Endodermal cell (in vitro differentiated cells): ENCODE measurements at regions not wholly inside any gene's neighbourhood (a gene's known extent, or its start where the extent isn't known, plus 50 kb on each side); places are given as distances from the start of the nearest gene placed in this dataset.

Source experiments
- DNase-seq: peaks from one replicate; pipeline ENCODE4 v3.0.0-alpha.2; 2017
- H3K27ac ChIP-seq: 2 replicates; pipeline ENCODE4 v1.5.1; 2013; ENCODE audit warnings: mild to moderate bottlenecking, low read depth, low read length, moderate library complexity
- H3K27me3 ChIP-seq: 2 replicates; pipeline ENCODE4 v1.6.1; 2013; ENCODE audit warnings: mild to moderate bottlenecking, low read length, moderate library complexity; ENCODE audit not compliant: insufficient read depth, control insufficient read depth, poor library complexity, severe bottlenecking
- H3K36me3 ChIP-seq: 2 replicates; pipeline ENCODE4 v1.7.0; 2013; ENCODE audit warnings: mild to moderate bottlenecking, low read length, moderate library complexity; ENCODE audit not compliant: control insufficient read depth, insufficient read depth
- H3K4me1 ChIP-seq: one replicate; pipeline ENCODE4 v1.7.0; 2013; ENCODE audit warnings: low read length; ENCODE audit not compliant: control insufficient read depth, insufficient read depth
- H3K4me3 ChIP-seq: 2 replicates; pipeline ENCODE4 v1.5.1; 2013; ENCODE audit warnings: mild to moderate bottlenecking, low read length, moderate library complexity
- H3K9ac ChIP-seq: 2 replicates; pipeline ENCODE4 v1.6.1; 2013; ENCODE audit warnings: mild to moderate bottlenecking, low read length, moderate library complexity; ENCODE audit not compliant: poor library complexity, severe bottlenecking; ENCODE audit errors: extremely low read depth
- H3K9me3 ChIP-seq: 2 replicates; pipeline ENCODE4 v1.6.1; 2013; ENCODE audit warnings: mild to moderate bottlenecking, low read length, moderate library complexity; ENCODE audit not compliant: control insufficient read depth
- H3K27ac Mint-ChIP-seq: 2 replicates; pipeline ENCODE4 v1.8.0; 2020; ENCODE audit warnings: mixed read lengths
- H3K27me3 Mint-ChIP-seq: 2 replicates; pipeline ENCODE4 v1.8.0; 2021; ENCODE audit warnings: mild to moderate bottlenecking, mixed read lengths; ENCODE audit not compliant: insufficient read depth
- H3K36me3 Mint-ChIP-seq: 2 replicates; pipeline ENCODE4 v1.8.0; 2020; ENCODE audit warnings: low read depth, mixed read lengths
- H3K4me1 Mint-ChIP-seq: 2 replicates; pipeline ENCODE4 v1.8.0; 2020; ENCODE audit warnings: mixed read lengths
- H3K4me3 Mint-ChIP-seq: 2 replicates; pipeline ENCODE4 v1.8.0; 2020; ENCODE audit warnings: mild to moderate bottlenecking, moderate library complexity, mixed read lengths
- H3K9me3 Mint-ChIP-seq: 2 replicates; pipeline ENCODE4 v1.8.0; 2020; ENCODE audit warnings: mild to moderate bottlenecking, mixed read lengths
- CTCF ChIP-seq: fragments of 200-600 bp; sonication (generic); conservative IDR thresholded peaks from 2 replicates; pipeline ENCODE4 v1.5.0; 2021; ENCODE audit warnings: antibody characterized with exemption, mild to moderate bottlenecking
- WGBS, 2 experiments: methylation state at CpG; one replicate each; pipeline versions ENCODE4 v1.1.5 to v1.1.7; 2013; ENCODE audit warnings: missing lambda C conversion rate in 2 of 2, mixed read lengths in 1 of 2; ENCODE audit not compliant: insufficient coverage in 1 of 2, insufficient read length in 1 of 2; 5-methylcytosine and 5-hydroxymethylcytosine counted together

- no peak overlapping the region for H3K4me3 ChIP-seq
- no peak overlapping the region for H3K9ac ChIP-seq
- DNase-seq: no peak
- H3K4me1 ChIP-seq: peaks cover 11% of the 10 kb centered on the region
- no peak for TF ChIP-seq CTCF
- Mint-ChIP-seq H3K9me3 (no peaks in the 10 kb centered on the region), H3K27ac (no peak overlapping the region), H3K27me3 (peaks cover 20% of the 10 kb centered on the region), H3K4me3 (no peak overlapping the region), H3K36me3 (no peaks in the 10 kb centered on the region), H3K4me1 (peaks cover 48% of the 10 kb centered on the region)
- WGBS, 2 experiments: 91 to 94% methylated on average over 8 of the region's 8 CpGs
- H3K36me3 ChIP-seq: no peaks in the 10 kb centered on the region
- no peaks in the 10 kb centered on the region for H3K27me3 ChIP-seq
- no peak overlapping the region for H3K27ac ChIP-seq
- H3K9me3 ChIP-seq: no peaks in the 10 kb centered on the region
Observed at GRCh38 chr21:38909109-38909508, 103.4 kb downstream of the ETS2 start.

DNA sequence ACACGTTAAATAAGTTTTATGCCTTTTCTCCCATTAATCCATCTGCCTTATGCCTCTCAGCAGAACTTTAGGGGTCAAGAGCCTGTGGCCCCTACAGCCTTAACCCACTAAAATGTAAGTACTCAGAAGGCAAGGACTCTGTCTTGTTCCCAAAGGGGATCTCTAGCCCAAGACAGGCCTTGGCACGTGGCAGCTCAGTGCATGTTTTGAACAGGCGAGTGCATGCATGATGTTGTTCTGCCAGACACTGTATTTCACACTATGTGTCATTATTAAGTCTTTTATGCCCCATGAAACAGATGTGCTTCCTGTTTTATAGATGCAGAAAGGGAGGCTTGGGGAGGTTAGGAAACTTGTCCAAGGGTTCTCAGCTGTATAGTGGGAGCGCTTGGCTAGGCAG, 102.8 kb downstream of the ETS2 start:
- no peak overlapping the region for H3K27ac ChIP-seq
- Mint-ChIP-seq H3K9me3 (no peaks in the 10 kb centered on the region), H3K27me3 (peaks cover 20% of the 10 kb centered on the region), H3K4me3 (no peak overlapping the region), H3K4me1 (peaks cover 54% of the 10 kb centered on the region), H3K27ac (no peak overlapping the region), H3K36me3 (no peaks in the 10 kb centered on the region)
- no peak for TF ChIP-seq CTCF
- H3K4me1 ChIP-seq: peaks cover 11% of the 10 kb centered on the region
- H3K36me3 ChIP-seq: no peaks in the 10 kb centered on the region
- H3K4me3 ChIP-seq: no peak overlapping the region
- H3K27me3 ChIP-seq: no peaks in the 10 kb centered on the region
- 89 to 99% methylated on average over 2 to 4 of the region's 4 CpGs for WGBS, 2 experiments
- H3K9me3 ChIP-seq: no peaks in the 10 kb centered on the region
- DNase-seq: no peak
- no peak overlapping the region for H3K9ac ChIP-seq

- no peak overlapping the region for H3K9ac ChIP-seq
- TF ChIP-seq CTCF: no peak
- H3K9me3 ChIP-seq: peaks cover 5% of the 10 kb centered on the region
- H3K4me1 Mint-ChIP-seq: peaks cover 43% of the 10 kb centered on the region
- 83 to 86% methylated on average over 4 to 8 of the region's 8 CpGs for WGBS, 2 experiments
- H3K36me3 Mint-ChIP-seq: no peaks in the 10 kb centered on the region
- no peaks in the 10 kb centered on the region for H3K36me3 ChIP-seq
- H3K27ac ChIP-seq: no peak overlapping the region
- no peak for DNase-seq
- H3K27ac Mint-ChIP-seq: no peak overlapping the region
- no peak overlapping the region for H3K4me3 ChIP-seq
- no peak overlapping the region for H3K4me3 Mint-ChIP-seq
- H3K4me1 ChIP-seq: peaks cover 11% of the 10 kb centered on the region
- peaks cover 2% of the 10 kb centered on the region for H3K27me3 Mint-ChIP-seq
- H3K27me3 ChIP-seq: no peaks in the 10 kb centered on the region
- H3K9me3 Mint-ChIP-seq: no peaks in the 10 kb centered on the region
Observed at GRCh38 chr21:38905752-38906151, 100.0 kb downstream of the ETS2 start.
